Neural crest cell (in vitro differentiated cells): ENCODE measurements at regions not wholly inside any gene's neighbourhood (a gene's known extent, or its start where the extent isn't known, plus 50 kb on each side); places are given as distances from the start of the nearest gene placed in this dataset.
"Not testable (repeated sequence)": the region's sequence is repeated elsewhere in the genome, so short reads cannot be mapped to it uniquely, and the experiment has no call there.

Source experiments
- DNase-seq: peaks from one replicate; pipeline ENCODE4 v3.0.0; 2021; ENCODE audit warnings: low read depth, mixed read lengths, low spot score
- H3K27ac Mint-ChIP-seq: one replicate; pipeline ENCODE4 v1.8.0; 2021; ENCODE audit warnings: mild to moderate bottlenecking, mixed read lengths; ENCODE audit not compliant: unreplicated experiment
- H3K27me3 Mint-ChIP-seq: 2 replicates; pipeline ENCODE4 v1.8.0; 2021; ENCODE audit warnings: low read depth, mild to moderate bottlenecking, mixed read lengths
- H3K36me3 Mint-ChIP-seq: 2 replicates; pipeline ENCODE4 v1.8.0; 2021; ENCODE audit warnings: low read depth, mild to moderate bottlenecking, mixed read lengths
- H3K4me1 Mint-ChIP-seq: 2 replicates; pipeline ENCODE4 v1.8.0; 2021; ENCODE audit warnings: mixed read lengths
- H3K4me3 Mint-ChIP-seq: one replicate; pipeline ENCODE4 v1.8.0; 2021; ENCODE audit warnings: mild to moderate bottlenecking, mixed read lengths
- H3K9me3 Mint-ChIP-seq: 2 replicates; pipeline ENCODE4 v1.8.0; 2021; ENCODE audit warnings: mixed read lengths
- TF ChIP-seq, protein P1 (sequence below): fragments of 200-600 bp; sonication (generic); conservative IDR thresholded peaks from 2 replicates; pipeline ENCODE4 v1.5.0; 2021; ENCODE audit warnings: antibody characterized with exemption, mild to moderate bottlenecking

DNA sequence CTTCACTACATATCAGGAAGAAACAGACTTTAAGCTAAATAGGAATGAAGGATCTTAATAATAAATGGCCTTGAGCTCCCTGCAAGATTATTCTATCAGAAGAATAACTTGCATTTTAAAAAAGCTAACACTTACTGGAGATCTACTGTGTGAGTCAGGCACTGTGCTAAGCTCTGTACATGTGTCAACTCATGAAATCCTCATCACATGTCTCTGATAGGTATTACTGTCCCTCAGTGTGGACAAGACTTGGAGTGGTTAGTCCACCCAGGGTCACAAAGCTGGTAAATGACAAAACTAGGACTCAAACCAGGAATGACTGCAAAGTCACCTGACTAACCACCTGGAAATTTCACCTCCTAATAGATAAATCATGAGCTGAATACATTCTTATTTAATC lies 57.1 kb upstream of the KCTD7 start:
- Mint-ChIP-seq H3K27ac (no peak overlapping the region), H3K4me1 (no peaks in the 10 kb centered on the region), H3K36me3 (peaks cover 5% of the 10 kb centered on the region), H3K27me3 (no peaks in the 10 kb centered on the region), H3K4me3 (no peak overlapping the region), H3K9me3 (no peaks in the 10 kb centered on the region)
- TF ChIP-seq, protein P1, sequence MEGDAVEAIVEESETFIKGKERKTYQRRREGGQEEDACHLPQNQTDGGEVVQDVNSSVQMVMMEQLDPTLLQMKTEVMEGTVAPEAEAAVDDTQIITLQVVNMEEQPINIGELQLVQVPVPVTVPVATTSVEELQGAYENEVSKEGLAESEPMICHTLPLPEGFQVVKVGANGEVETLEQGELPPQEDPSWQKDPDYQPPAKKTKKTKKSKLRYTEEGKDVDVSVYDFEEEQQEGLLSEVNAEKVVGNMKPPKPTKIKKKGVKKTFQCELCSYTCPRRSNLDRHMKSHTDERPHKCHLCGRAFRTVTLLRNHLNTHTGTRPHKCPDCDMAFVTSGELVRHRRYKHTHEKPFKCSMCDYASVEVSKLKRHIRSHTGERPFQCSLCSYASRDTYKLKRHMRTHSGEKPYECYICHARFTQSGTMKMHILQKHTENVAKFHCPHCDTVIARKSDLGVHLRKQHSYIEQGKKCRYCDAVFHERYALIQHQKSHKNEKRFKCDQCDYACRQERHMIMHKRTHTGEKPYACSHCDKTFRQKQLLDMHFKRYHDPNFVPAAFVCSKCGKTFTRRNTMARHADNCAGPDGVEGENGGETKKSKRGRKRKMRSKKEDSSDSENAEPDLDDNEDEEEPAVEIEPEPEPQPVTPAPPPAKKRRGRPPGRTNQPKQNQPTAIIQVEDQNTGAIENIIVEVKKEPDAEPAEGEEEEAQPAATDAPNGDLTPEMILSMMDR: no peak
- no peak for DNase-seq

DNA sequence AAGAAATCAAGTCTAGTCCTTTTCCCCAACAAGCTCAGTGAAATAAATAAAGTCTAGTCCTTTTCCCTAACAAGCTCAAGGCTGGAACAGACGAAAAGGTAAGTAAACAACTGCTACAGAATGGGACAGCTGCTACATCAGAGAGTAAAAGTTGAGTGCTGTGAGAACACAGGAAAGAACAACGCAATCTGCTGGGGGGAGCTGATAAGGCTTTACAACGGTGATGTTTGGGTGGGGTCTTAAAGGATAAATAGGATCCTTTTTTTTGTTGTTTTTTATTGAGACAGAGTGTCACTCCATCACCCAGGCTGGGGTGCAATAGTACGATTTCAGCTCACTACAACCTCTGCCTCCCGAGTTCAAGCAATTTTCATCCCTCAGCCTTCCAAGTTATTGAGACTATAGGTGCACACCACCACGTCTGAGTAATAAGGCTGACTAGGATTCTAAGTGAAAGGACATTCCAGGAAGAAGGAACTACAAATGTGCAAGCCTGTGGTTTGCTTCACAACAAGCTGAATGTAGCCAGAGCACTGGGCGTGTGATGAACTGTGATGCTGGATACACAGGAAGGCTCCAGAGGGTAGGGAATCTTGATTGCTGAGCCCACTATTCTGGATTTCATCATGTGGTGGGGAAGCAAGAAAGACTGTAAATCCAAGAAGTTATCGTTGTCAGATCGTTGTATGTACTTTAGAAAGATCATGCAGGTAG lies 54.7 kb upstream of the KCTD7 start:
- not testable (repeated sequence) for H3K4me1 Mint-ChIP-seq, DNase-seq, H3K4me3 Mint-ChIP-seq, H3K27ac Mint-ChIP-seq, H3K9me3 Mint-ChIP-seq, H3K36me3 Mint-ChIP-seq, H3K27me3 Mint-ChIP-seq

DNA sequence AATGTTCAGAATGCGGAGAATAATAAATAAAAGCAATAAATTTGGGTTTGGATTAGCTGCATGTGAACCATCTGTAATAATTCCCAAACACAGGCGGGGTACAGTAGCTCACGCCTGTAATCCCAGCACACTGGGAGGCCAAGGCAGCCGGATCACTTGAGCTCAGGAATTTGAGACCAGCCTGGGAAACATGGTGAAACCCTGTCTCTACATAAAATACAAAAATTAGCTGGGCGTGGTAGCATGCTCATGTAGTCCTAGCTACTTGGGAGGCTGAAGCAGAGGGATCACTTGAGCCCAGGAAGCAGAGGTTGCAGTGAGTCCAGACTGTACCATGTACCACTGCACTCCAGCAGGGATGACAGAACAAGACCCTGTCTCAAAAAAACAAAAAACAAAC lies 53.9 kb upstream of the KCTD7 start:
- H3K4me1 Mint-ChIP-seq, DNase-seq, H3K9me3 Mint-ChIP-seq, H3K4me3 Mint-ChIP-seq, H3K36me3 Mint-ChIP-seq, H3K27me3 Mint-ChIP-seq: not testable (repeated sequence)
- peak overlapping the region; percentile 14 for H3K27ac Mint-ChIP-seq

DNA sequence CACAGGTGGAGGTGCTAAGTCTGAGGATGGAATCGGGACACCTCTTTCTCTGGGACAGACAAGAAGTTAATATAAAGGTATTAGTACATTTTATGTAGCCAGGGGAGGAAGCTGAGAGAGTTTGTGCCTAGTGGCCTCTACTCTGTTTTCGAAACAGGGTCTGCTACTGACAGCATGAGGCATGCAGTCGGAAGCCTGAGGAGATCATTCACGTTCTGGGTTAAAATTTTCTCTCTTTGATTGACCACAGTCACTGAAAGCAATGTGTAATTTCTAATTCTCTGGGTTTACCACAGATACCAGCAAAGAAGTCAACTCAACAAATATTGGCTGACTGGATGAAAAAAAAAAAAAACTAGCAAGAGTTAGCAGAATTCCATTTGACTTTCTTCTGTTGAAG lies 53.3 kb upstream of the KCTD7 start:
- DNase-seq: no peak
- Mint-ChIP-seq H3K9me3 (no peaks in the 10 kb centered on the region), H3K4me3 (no peak overlapping the region), H3K4me1 (peaks cover 8% of the 10 kb centered on the region), H3K27me3 (no peaks in the 10 kb centered on the region), H3K36me3 (peaks cover under 1% of the 10 kb centered on the region), H3K27ac (no peak overlapping the region)
- TF ChIP-seq, protein P1: no peak

DNA sequence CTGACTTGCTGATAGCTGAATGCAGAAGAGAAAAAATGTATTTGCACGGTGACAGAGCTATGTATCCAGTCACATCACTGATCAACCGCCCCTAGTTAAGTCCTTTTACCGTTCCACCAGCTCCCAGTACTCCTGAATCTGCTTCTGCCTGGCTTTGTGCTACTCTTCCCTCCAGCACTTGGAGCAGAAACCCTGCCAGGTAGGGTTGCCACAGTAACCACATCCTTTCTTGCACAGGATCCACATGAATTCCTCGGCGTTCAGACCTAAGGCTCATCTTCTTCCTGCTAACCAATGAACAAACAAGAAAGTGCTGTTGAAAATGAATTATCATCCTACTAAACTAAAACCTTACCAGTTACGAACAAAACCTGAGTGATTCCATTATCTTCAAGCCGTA lies 52.0 kb upstream of the KCTD7 start:
- Mint-ChIP-seq H3K4me1 (peaks cover 8% of the 10 kb centered on the region), H3K27ac (peak overlapping the region; percentile 15), H3K36me3 (no peaks in the 10 kb centered on the region), H3K4me3 (no peak overlapping the region), H3K27me3 (no peaks in the 10 kb centered on the region), H3K9me3 (no peaks in the 10 kb centered on the region)
- no peak for DNase-seq
- TF ChIP-seq, protein P1: no peak
